Transverse colon (tissue), 4 donors: ENCODE measurements at regions not wholly inside any gene's neighbourhood (a gene's known extent, or its start where the extent isn't known, plus 50 kb on each side); places are given as distances from the start of the nearest gene placed in this dataset.

Experiments
- DNase-seq: peaks from one replicate; pipeline ENCODE4 v3.0.0-alpha.2; 2019
- H3K27ac ChIP-seq, 4 donors: fragments of 200-600 bp; sonication (generic); 2 replicates each; pipeline ENCODE4 v1.5.1; 2016 to 2018; ENCODE audit warnings: inconsistent platforms in 4 of 4
- H3K27me3 ChIP-seq: fragments of 200-600 bp; sonication (generic); 2 replicates; pipeline ENCODE4 v1.5.1; 2017; ENCODE audit warnings: inconsistent platforms
- H3K36me3 ChIP-seq, 4 donors: fragments of 200-600 bp; sonication (generic); 2 replicates each; pipeline ENCODE4 v1.5.1; 2017 to 2019; ENCODE audit warnings: inconsistent platforms in 4 of 4
- H3K4me1 ChIP-seq, 4 donors: fragments of 200-600 bp; sonication (generic); 2 replicates each; pipeline ENCODE4 v1.5.1; 2017 to 2020; ENCODE audit warnings: inconsistent platforms in 4 of 4
- H3K4me3 ChIP-seq, 4 donors: fragments of 200-600 bp; sonication (generic); 1 replicate in 1 of 4; 2 replicates in 3 of 4; pipeline versions ENCODE4 v1.5.1 to v1.6.1; 2017 to 2019; ENCODE audit warnings: inconsistent platforms in 4 of 4
- H3K9me3 ChIP-seq, 2 donors: fragments of 200-600 bp; sonication (generic); 2 replicates each; pipeline ENCODE4 v1.5.1; 2017 to 2019; ENCODE audit warnings: inconsistent platforms in 2 of 2
- CTCF ChIP-seq, 5 experiments: fragments of 200-600 bp in 3 of 5; fragments of 450-650 bp in 2 of 5; sonication (generic) in 3 of 5; IDR thresholded peaks; 1 replicate in 2 of 5; 2 replicates in 3 of 5; pipeline ENCODE4 v1.5.1; 2016 to 2017; ENCODE audit warnings: antibody characterized with exemption in 5 of 5, inconsistent platforms in 3 of 5, mild to moderate bottlenecking in 2 of 5, moderate library complexity in 1 of 5
- EP300 ChIP-seq: sonication (generic); formaldehyde crosslinking; IDR thresholded peaks from one replicate; pipeline ENCODE4 v1.6.1; 2017; ENCODE audit warnings: antibody characterized with exemption, low read depth
- POLR2A ChIP-seq: fragments of 450-650 bp; IDR thresholded peaks from one replicate; pipeline ENCODE4 v1.6.1; 2016; ENCODE audit warnings: antibody characterized with exemption, mild to moderate bottlenecking, moderate library complexity
- POLR2AphosphoS5 ChIP-seq, 3 donors: sonication (generic); formaldehyde crosslinking; IDR thresholded peaks; one replicate each; pipeline ENCODE4 v1.6.1; 2016; ENCODE audit warnings: antibody characterized with exemption in 3 of 3
- WGBS, 2 donors: methylation state at CpG; one replicate each; pipeline ENCODE4 v1.1.5; 2018; ENCODE audit warnings: low coverage in 1 of 2; 5-methylcytosine and 5-hydroxymethylcytosine counted together
- in situ Hi-C, 4 donors: fragments of 200-750 bp; cut with MboI; loops; one replicate each; pipeline versions ENCODE4 v1.15.0 to v1.15.1; 2017; ENCODE audit warnings: low sequenced_read_pairs in 3 of 4, low pct_ligation_motif_present in 1 of 4, low pct_unique_long_range_greater_than_20kb in 1 of 4
- intact Hi-C: fragments of 100-400 bp; cut with DNase I; formaldehyde crosslinking; loops from one replicate; pipeline ENCODE4 v1.15.1; 2023; ENCODE audit warnings: low total_unique reads

GRCh38 chr10:83915801-83916200, 223.5 kb upstream of the GHITM start:
- in situ Hi-C loops, result no loop called here
- Histone ChIP-seq H3K4me1 (peaks cover 0 to 4% (median 0%) of the 10 kb centered on the region in 4 donors), H3K36me3 (no peaks in the 10 kb centered on the region), H3K4me3 (no peak overlapping the region), H3K27ac (no peak overlapping the region), H3K27me3 (no peaks in the 10 kb centered on the region), H3K9me3 (no peaks in the 10 kb centered on the region)
- TF ChIP-seq POLR2A (no peak), POLR2AphosphoS5 (IDR thresholded peaks at IDR 0.05) (no peak), CTCF (IDR thresholded peaks at IDR 0.05) (no peak), EP300 (no peak)
- intact Hi-C loops, result no loop called here
- no peak for DNase-seq
- 79% methylated on average over 1 of the region's 1 CpG; no CpG with 5 or more reads in 1 of the 2 donors for WGBS, 2 donors

- Histone ChIP-seq H3K9me3 (no peaks in the 10 kb centered on the region), H3K4me3 (no peak overlapping the region), H3K27me3 (no peaks in the 10 kb centered on the region), H3K4me1 (peaks cover 0 to 4% (median 0%) of the 10 kb centered on the region in 4 donors), H3K36me3 (no peaks in the 10 kb centered on the region), H3K27ac (no peak overlapping the region)
- TF ChIP-seq POLR2AphosphoS5 (IDR thresholded peaks at IDR 0.05) (no peak), CTCF (IDR thresholded peaks at IDR 0.05) (peak in 3 of 5 experiments; percentile 15 to 26 (median 25))
- 0 to 30% methylated on average over 2 to 17 of the region's 17 CpGs for WGBS, 2 donors
- in situ Hi-C loops, result no loop called here
- peak; percentile 31 for DNase-seq
- intact Hi-C loops, result no loop called here
Observed at GRCh38 chr10:83917537-83918506, 221.5 kb upstream of the GHITM start.

- intact Hi-C loops, result no loop called here
Observed at GRCh38 chr10:83919187-83919586, 220.1 kb upstream of the GHITM start.

More at GRCh38 chr10:83919187-83919586, 220.1 kb upstream of the GHITM start:
- no peak for DNase-seq
- Histone ChIP-seq H3K9me3 (no peaks in the 10 kb centered on the region), H3K27ac (no peak overlapping the region), H3K4me1 (peaks cover 0 to 4% (median 0%) of the 10 kb centered on the region in 4 donors), H3K36me3 (no peaks in the 10 kb centered on the region), H3K27me3 (no peaks in the 10 kb centered on the region), H3K4me3 (no peak overlapping the region)
- 82% methylated on average over 2 of the region's 2 CpGs; no CpG with 5 or more reads in 1 of the 2 donors for WGBS, 2 donors
- in situ Hi-C loops, result no loop called here
- TF ChIP-seq POLR2AphosphoS5 (IDR thresholded peaks at IDR 0.05) (no peak), CTCF (IDR thresholded peaks at IDR 0.05) (no peak)
